ENCODE measurements at regions not wholly inside any gene's neighbourhood (a gene's known extent, or its start where the extent isn't known, plus 50 kb on each side); places are given as distances from the start of the nearest gene placed in this dataset.
A peak's percentile ranks its signal among the peaks of the same experiment; 100 is the strongest.

DNA sequence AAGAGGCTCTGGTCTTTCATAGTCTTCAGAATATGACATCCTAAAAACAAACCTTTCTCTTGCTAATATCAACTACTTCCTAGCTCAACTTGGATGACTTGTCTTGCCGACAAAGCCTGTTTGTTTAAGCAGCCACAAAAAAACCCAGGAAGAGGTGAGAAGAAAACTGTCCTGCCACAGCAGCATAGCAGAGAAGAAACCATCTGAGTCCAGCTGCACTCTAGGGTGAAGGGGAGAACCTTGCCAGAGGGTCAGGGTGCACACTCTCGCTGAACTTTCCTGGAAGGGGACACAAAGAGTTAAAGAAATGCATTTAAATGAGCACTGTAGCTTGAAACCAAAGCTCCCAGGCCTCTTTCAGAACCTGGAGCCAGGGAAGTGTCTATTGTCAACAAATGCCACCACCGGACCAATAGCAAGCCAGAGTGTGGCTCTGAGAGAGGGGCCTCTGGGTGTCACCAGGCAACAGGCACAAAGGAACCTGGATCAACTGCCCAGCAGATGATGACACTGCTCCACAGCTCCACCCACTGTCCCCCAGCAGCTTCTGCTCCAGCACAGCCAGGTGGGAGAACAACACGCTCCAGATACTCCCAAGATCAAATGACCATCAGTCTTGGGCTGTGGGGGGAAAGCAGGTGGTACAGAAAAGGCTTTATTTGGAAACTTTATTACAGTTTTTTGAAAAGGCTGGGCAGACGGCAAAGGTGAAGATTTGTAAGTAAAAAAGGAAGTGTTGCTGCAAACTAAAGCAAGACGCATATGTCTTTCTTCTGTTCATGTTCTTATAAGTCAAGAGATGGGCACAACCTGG is 105.7 kb downstream of the RASSF10 start (continued):
- peak; percentile 45; the same call in 1 of the 2 replicates for TF ChIP-seq RXRA (CRISPR knock-in tag; IDR thresholded peaks at IDR 0.05)
- peak; percentile 82; the same call in 1 of the 2 replicates for TF ChIP-seq CBX5 (CRISPR knock-in tag; IDR thresholded peaks at IDR 0.05; ENCODE audit: borderline replicate concordance)
- peak; percentile 56 for TF ChIP-seq MED1 (CRISPR knock-in tag; IDR thresholded peaks at IDR 0.05)
- TF ChIP-seq FOXA3 (CRISPR knock-in tag; IDR thresholded peaks at IDR 0.05): peak; percentile 65
- TF ChIP-seq FOXP1 (IDR thresholded peaks at IDR 0.05): no peak
- peak; percentile 73 for TF ChIP-seq FOXP1 (CRISPR knock-in tag; IDR thresholded peaks at IDR 0.05)
- peak; percentile 19 for TF ChIP-seq TEAD3 (CRISPR knock-in tag; optimal IDR thresholded peaks at IDR 0.05; ENCODE audit: borderline replicate concordance)
- no peak for TF ChIP-seq MEIS1 (CRISPR knock-in tag; IDR thresholded peaks at IDR 0.05; ENCODE audit: borderline replicate concordance)
- TF ChIP-seq ZNF205 (CRISPR knock-in tag; IDR thresholded peaks at IDR 0.05): no peak
- TF ChIP-seq, protein P1, sequence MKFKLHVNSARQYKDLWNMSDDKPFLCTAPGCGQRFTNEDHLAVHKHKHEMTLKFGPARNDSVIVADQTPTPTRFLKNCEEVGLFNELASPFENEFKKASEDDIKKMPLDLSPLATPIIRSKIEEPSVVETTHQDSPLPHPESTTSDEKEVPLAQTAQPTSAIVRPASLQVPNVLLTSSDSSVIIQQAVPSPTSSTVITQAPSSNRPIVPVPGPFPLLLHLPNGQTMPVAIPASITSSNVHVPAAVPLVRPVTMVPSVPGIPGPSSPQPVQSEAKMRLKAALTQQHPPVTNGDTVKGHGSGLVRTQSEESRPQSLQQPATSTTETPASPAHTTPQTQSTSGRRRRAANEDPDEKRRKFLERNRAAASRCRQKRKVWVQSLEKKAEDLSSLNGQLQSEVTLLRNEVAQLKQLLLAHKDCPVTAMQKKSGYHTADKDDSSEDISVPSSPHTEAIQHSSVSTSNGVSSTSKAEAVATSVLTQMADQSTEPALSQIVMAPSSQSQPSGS (CRISPR knock-in tag; IDR thresholded peaks at IDR 0.05): peak; percentile 53; the same call in 1 of the 2 replicates
- TF ChIP-seq ZNF775 (CRISPR knock-in tag; IDR thresholded peaks at IDR 0.05; ENCODE audit: borderline replicate concordance): no peak
- 0 out of 2 replicates have a peak, but pooled peaks have one; percentile 29 for TF ChIP-seq MTF2 (CRISPR knock-in tag; IDR thresholded peaks at IDR 0.05; ENCODE audit: borderline replicate concordance)
- TF ChIP-seq HNRNPLL (IDR thresholded peaks at IDR 0.05; ENCODE audit: low read depth, low read length, poor library complexity, severe bottlenecking): no peak
- no peak for TF ChIP-seq ZNF34 (CRISPR knock-in tag; IDR thresholded peaks at IDR 0.05; ENCODE audit: borderline replicate concordance)
- TF ChIP-seq, protein P2, sequence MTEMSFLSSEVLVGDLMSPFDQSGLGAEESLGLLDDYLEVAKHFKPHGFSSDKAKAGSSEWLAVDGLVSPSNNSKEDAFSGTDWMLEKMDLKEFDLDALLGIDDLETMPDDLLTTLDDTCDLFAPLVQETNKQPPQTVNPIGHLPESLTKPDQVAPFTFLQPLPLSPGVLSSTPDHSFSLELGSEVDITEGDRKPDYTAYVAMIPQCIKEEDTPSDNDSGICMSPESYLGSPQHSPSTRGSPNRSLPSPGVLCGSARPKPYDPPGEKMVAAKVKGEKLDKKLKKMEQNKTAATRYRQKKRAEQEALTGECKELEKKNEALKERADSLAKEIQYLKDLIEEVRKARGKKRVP (CRISPR knock-in tag; IDR thresholded peaks at IDR 0.05): peak in 1 of 2 experiments; percentile 77; a peak in 2 of 4 replicates
- TF ChIP-seq, protein P3, sequence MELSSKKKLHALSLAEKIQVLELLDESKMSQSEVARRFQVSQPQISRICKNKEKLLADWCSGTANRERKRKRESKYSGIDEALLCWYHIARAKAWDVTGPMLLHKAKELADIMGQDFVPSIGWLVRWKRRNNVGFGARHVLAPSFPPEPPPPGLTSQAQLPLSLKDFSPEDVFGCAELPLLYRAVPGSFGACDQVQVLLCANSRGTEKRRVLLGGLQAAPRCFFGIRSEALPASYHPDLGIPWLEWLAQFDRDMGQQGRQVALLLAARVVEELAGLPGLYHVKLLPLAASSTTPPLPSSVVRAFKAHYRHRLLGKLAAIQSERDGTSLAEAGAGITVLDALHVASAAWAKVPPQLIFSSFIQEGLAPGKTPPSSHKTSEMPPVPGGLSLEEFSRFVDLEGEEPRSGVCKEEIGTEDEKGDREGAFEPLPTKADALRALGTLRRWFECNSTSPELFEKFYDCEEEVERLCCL (CRISPR knock-in tag; IDR thresholded peaks at IDR 0.05; ENCODE audit: borderline replicate concordance): no peak
- TF ChIP-seq KDM2A (CRISPR knock-in tag; IDR thresholded peaks at IDR 0.05; ENCODE audit: borderline replicate concordance, low read depth): no peak
- TF ChIP-seq SMAD9 (CRISPR knock-in tag; IDR thresholded peaks at IDR 0.05): 0 out of 2 replicates have a peak, but pooled peaks have one; percentile 59
- no peak for TF ChIP-seq SNAI1 (CRISPR knock-in tag; IDR thresholded peaks at IDR 0.05; ENCODE audit: borderline replicate concordance)
- TF ChIP-seq PITX1 (CRISPR knock-in tag; IDR thresholded peaks at IDR 0.05): no peak
- TF ChIP-seq, protein P4, sequence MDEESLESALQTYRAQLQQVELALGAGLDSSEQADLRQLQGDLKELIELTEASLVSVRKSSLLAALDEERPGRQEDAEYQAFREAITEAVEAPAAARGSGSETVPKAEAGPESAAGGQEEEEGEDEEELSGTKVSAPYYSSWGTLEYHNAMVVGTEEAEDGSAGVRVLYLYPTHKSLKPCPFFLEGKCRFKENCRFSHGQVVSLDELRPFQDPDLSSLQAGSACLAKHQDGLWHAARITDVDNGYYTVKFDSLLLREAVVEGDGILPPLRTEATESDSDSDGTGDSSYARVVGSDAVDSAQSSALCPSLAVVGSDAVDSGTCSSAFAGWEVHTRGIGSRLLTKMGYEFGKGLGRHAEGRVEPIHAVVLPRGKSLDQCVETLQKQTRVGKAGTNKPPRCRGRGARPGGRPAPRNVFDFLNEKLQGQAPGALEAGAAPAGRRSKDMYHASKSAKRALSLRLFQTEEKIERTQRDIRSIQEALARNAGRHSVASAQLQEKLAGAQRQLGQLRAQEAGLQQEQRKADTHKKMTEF (CRISPR knock-in tag; IDR thresholded peaks at IDR 0.05): peak; percentile 57; the same call in 1 of the 2 replicates
- TF ChIP-seq, protein P5, sequence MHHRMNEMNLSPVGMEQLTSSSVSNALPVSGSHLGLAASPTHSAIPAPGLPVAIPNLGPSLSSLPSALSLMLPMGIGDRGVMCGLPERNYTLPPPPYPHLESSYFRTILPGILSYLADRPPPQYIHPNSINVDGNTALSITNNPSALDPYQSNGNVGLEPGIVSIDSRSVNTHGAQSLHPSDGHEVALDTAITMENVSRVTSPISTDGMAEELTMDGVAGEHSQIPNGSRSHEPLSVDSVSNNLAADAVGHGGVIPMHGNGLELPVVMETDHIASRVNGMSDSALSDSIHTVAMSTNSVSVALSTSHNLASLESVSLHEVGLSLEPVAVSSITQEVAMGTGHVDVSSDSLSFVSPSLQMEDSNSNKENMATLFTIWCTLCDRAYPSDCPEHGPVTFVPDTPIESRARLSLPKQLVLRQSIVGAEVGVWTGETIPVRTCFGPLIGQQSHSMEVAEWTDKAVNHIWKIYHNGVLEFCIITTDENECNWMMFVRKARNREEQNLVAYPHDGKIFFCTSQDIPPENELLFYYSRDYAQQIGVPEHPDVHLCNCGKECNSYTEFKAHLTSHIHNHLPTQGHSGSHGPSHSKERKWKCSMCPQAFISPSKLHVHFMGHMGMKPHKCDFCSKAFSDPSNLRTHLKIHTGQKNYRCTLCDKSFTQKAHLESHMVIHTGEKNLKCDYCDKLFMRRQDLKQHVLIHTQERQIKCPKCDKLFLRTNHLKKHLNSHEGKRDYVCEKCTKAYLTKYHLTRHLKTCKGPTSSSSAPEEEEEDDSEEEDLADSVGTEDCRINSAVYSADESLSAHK (CRISPR knock-in tag; IDR thresholded peaks at IDR 0.05; ENCODE audit: borderline replicate concordance): no peak
- TF ChIP-seq HMG20A (CRISPR knock-in tag; IDR thresholded peaks at IDR 0.05; ENCODE audit: borderline replicate concordance): no peak; the same call in 1 of the 2 replicates

Data from HepG2 (cell line).